GM12873 (cell line): ENCODE measurements at regions not wholly inside any gene's neighbourhood (a gene's known extent, or its start where the extent isn't known, plus 50 kb on each side); places are given as distances from the start of the nearest gene placed in this dataset.

Source experiments
- CTCF ChIP-seq: IDR thresholded peaks from 2 replicates; pipeline ENCODE4 v1.5.1; 2012; ENCODE audit warnings: low read depth, mild to moderate bottlenecking, moderate library complexity, low read length, control low read depth; ENCODE audit not compliant: insufficient read depth; ENCODE audit errors: missing control alignments

- TF ChIP-seq CTCF = no peak
Measured at GRCh38 chr9:32136700-32137339, 247.6 kb upstream of the ACO1 start.

- no peak for TF ChIP-seq CTCF
Measured at GRCh38 chr9:32142074-32142473, 242.4 kb upstream of the ACO1 start.

- peak; percentile 36 for TF ChIP-seq CTCF
Measured at GRCh38 chr9:32148553-32148952, 235.9 kb upstream of the ACO1 start.

GRCh38 chr9:32161209-32161608 is 223.2 kb upstream of the ACO1 start:
- TF ChIP-seq CTCF = no peak

GRCh38 chr9:32161720-32162119 is 222.7 kb upstream of the ACO1 start:
- TF ChIP-seq CTCF = no peak

GRCh38 chr9:32171339-32171738 is 213.1 kb upstream of the ACO1 start:
- TF ChIP-seq CTCF = no peak

GRCh38 chr9:32172256-32172655 is 212.2 kb upstream of the ACO1 start:
- TF ChIP-seq CTCF = no peak
